Right atrium auricular region (tissue), 2 donors: ENCODE measurements at regions not wholly inside any gene's neighbourhood (a gene's known extent, or its start where the extent isn't known, plus 50 kb on each side); places are given as distances from the start of the nearest gene placed in this dataset.

Experiments
- DNase-seq: peaks from one replicate; pipeline ENCODE4 v3.0.0-alpha.2; 2019; ENCODE audit warnings: low spot score
- H3K27ac ChIP-seq, 2 donors: fragments of 200-600 bp; sonication (generic); 1 replicate in 1 of 2; 2 replicates in 1 of 2; pipeline ENCODE4 v1.5.1; 2016 to 2019
- H3K27me3 ChIP-seq, 2 donors: fragments of 200-600 bp; sonication (generic); one replicate each; pipeline versions ENCODE4 v1.5.1 to v1.6.0; 2017 to 2019
- H3K36me3 ChIP-seq: fragments of 200-600 bp; sonication (generic); one replicate; pipeline ENCODE4 v1.5.1; 2016
- H3K4me1 ChIP-seq, 2 donors: fragments of 200-600 bp; sonication (generic); one replicate each; pipeline versions ENCODE4 v1.5.1 to v1.6.0; 2017 to 2019
- H3K4me3 ChIP-seq, 2 donors: fragments of 200-600 bp; sonication (generic); 1 replicate in 1 of 2; 2 replicates in 1 of 2; pipeline ENCODE4 v1.5.1; 2017 to 2019; ENCODE audit warnings: mild to moderate bottlenecking in 1 of 2, moderate library complexity in 1 of 2
- H3K9me3 ChIP-seq, 2 donors: fragments of 200-600 bp; sonication (generic); one replicate each; pipeline ENCODE4 v1.5.1; 2019
- TF ChIP-seq, protein P1 (sequence below), 2 donors: fragments of 200-600 bp; sonication (generic); IDR thresholded peaks; one replicate each; pipeline ENCODE4 v1.5.1; 2019; ENCODE audit warnings: antibody characterized with exemption in 2 of 2

DNA sequence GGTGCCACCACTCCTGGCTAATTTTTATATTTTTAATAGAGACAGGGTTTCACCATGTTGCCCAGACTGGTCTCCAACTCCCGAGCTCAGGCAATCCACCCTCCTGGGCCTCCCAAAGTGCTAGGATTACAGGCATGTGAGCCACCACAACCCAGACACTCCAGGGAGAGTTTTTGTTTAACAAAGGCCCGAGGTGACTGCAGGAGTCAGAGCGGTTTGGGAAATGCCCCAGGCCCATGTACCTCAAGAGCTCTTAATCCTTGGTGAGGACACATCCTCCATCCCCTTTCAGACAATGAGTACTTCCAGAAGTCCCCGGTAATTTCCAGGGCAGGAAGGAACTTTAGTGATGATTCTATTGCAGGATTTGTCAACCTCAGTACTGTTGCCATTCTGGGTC is 176.0 kb downstream of the ESRRB start:
- DNase-seq, result no peak
- H3K36me3 ChIP-seq, result no peaks in the 10 kb centered on the region

DNA sequence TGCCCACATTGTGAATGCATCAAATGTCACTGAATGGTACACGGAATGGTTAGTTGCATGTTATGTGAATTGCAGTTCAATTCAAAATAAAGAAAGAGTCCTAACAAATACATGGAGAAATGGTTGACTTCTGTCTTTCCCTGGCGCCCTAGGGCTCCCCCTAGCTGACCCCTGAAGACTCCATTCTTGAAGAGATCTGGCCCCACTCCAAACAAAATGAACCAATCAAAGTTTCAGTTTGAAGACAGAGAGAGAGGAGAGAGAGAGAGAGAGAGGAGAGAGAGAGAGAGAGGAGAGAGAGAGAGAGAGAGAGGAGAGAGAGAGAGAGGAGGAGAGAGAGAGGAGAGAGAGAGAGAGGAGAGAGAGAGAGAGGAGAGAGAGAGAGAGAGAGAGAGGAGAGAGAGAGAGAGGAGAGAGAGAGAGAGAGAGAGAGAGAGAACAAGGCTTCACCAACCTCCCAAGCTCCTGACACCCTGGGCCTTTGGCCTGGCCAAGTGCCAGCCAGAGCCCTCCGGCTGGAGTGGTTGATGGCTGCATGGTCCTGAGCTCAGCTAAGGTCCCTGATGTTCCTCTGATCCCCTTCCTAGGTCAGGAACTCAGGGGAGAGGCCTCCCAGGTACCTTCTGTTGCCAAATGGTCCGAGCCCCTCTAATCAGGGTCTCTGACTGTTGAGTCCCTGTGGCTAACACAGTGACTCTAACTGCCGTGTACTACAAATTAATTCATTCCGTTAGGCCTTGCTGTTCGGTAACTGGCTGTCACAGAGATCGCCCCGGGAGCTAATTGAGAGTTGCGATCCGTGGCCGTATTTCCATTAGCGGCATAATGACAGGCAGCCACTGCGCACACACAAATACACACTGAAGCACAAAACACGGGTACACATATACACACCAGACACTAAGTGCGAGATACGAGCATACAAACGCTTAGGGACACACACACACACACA is 188.8 kb downstream of the ESRRB start:
- Histone ChIP-seq H3K9me3 (no peaks in the 10 kb centered on the region), H3K36me3 (no peaks in the 10 kb centered on the region), H3K4me3 (no peak overlapping the region), H3K27ac (no peak overlapping the region), H3K4me1 (no peaks in the 10 kb centered on the region), H3K27me3 (no peaks in the 10 kb centered on the region)
- DNase-seq, result no peak
- TF ChIP-seq, protein P1, sequence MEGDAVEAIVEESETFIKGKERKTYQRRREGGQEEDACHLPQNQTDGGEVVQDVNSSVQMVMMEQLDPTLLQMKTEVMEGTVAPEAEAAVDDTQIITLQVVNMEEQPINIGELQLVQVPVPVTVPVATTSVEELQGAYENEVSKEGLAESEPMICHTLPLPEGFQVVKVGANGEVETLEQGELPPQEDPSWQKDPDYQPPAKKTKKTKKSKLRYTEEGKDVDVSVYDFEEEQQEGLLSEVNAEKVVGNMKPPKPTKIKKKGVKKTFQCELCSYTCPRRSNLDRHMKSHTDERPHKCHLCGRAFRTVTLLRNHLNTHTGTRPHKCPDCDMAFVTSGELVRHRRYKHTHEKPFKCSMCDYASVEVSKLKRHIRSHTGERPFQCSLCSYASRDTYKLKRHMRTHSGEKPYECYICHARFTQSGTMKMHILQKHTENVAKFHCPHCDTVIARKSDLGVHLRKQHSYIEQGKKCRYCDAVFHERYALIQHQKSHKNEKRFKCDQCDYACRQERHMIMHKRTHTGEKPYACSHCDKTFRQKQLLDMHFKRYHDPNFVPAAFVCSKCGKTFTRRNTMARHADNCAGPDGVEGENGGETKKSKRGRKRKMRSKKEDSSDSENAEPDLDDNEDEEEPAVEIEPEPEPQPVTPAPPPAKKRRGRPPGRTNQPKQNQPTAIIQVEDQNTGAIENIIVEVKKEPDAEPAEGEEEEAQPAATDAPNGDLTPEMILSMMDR (IDR thresholded peaks at IDR 0.05), result no peak

More for the DNA sequence above, 176.0 kb downstream of the ESRRB start:
- no peaks in the 10 kb centered on the region for H3K27me3 ChIP-seq
- no peak overlapping the region for H3K4me3 ChIP-seq
- TF ChIP-seq, protein P1 (IDR thresholded peaks at IDR 0.05), result no peak
- no peaks in the 10 kb centered on the region for H3K9me3 ChIP-seq
- H3K4me1 ChIP-seq, result no peaks in the 10 kb centered on the region
- H3K27ac ChIP-seq, result no peak overlapping the region

DNA sequence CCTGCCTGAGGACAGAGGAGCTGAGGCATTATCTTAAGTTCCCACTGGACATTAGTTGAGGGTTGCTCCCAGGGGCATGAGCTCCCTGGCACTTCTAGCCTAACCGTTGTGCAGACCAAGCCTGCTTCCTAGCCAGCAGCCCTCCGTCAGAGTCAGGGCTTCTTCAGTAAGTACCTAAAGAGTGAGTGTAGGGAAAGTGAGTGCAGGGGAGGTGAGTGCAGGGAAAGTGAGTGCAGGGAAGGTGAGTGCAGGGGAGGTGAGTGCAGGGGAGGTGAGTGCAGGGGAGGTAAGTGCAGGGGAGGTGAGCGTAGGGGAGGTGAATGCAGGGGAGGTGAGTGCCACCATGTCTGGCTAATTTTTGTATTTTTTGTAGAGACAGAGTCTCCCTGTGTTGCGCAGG is 190.5 kb downstream of the ESRRB start:
- no peaks in the 10 kb centered on the region for H3K9me3 ChIP-seq

DNA sequence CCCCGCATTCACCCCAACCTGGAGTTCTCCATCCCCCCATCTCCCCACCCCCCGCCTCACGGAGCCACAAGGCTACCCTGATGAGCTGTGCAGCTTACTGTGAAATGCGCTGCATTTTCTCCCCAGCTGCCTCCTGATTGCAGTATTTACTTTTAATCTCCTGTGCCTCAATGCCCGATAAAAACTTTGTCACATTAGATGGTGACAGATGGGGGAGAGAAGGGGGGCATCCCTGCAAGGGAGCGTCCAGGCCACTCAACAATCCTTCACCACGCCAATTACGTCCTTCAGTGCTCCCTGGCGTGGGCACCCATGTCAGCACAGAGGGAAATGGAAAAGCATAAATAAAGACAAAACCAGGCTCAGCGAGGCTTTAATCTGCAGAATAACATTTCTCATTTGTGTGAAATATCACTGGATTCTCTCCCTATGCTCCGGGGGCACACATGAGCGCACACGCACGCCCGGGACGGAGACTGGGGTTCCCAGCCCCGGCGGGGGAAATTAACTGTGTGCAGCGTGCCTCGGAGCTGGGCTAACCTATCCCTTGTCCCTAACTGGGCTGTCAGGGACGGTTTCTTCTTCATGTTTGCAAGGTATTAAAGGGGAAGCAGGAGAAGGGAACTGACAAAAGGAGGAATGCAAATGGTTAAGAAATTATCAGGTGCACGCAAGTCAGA is 186.7 kb upstream of the VASH1 start:
- Histone ChIP-seq H3K27ac (no peak overlapping the region), H3K4me3 (no peak overlapping the region), H3K36me3 (no peaks in the 10 kb centered on the region), H3K4me1 (peaks cover 0 to 4% of the 10 kb centered on the region in 2 donors), H3K27me3 (no peaks in the 10 kb centered on the region), H3K9me3 (no peaks in the 10 kb centered on the region)
- DNase-seq, result no peak
- TF ChIP-seq, protein P1 (IDR thresholded peaks at IDR 0.05), result no peak

More for the DNA sequence above, 190.5 kb downstream of the ESRRB start:
- TF ChIP-seq, protein P1 (IDR thresholded peaks at IDR 0.05), result no peak
- Histone ChIP-seq H3K4me1 (no peaks in the 10 kb centered on the region), H3K36me3 (no peaks in the 10 kb centered on the region), H3K4me3 (no peak overlapping the region), H3K27ac (no peak overlapping the region), H3K27me3 (no peaks in the 10 kb centered on the region)
- no peak for DNase-seq

DNA sequence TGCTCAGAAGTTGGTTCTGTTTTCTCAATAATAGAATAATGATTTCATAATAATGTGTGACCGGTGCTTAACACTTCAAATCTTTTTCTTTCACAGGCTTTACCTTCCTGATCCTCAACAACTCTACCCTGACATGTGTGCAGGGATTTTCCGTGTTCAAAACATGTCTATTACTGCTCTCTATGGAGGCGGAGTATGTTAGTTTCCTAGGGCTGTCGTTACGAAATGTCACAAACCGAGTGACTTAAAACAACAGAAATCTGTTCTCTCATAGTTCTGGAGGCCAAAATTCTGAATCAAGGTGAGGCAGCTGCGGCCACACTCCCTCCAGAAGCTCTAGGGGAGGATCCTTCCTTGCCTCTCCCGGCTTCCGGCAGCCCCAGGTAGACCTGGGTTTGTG is 186.2 kb upstream of the VASH1 start:
- Histone ChIP-seq H3K9me3 (no peaks in the 10 kb centered on the region), H3K4me1 (peaks cover 0 to 4% of the 10 kb centered on the region in 2 donors), H3K27me3 (no peaks in the 10 kb centered on the region), H3K4me3 (no peak overlapping the region), H3K27ac (no peak overlapping the region), H3K36me3 (no peaks in the 10 kb centered on the region)
- DNase-seq, result no peak
- TF ChIP-seq, protein P1 (IDR thresholded peaks at IDR 0.05), result no peak
